ENCODE measurements at regions not wholly inside any gene's neighbourhood (a gene's known extent, or its start where the extent isn't known, plus 50 kb on each side); places are given as distances from the start of the nearest gene placed in this dataset.

GRCh38 chr9:95667789-95668188 is 151.0 kb upstream of the PTCH1 start:
- TF ChIP-seq POLR2AphosphoS5 (IDR thresholded peaks at IDR 0.05; ENCODE audit: low read depth) (no peak), CTCF (IDR thresholded peaks at IDR 0.05; ENCODE audit: insufficient read depth, low read length) (no peak)

All from HL-60 (cell line).